GM19238 (cell line): ENCODE measurements at regions not wholly inside any gene's neighbourhood (a gene's known extent, or its start where the extent isn't known, plus 50 kb on each side); places are given as distances from the start of the nearest gene placed in this dataset.

ENCODE experiments used
- DNase-seq: peaks from one replicate; pipeline ENCODE4 v3.0.0; 2011; ENCODE audit warnings: low spot score; ENCODE audit not compliant: insufficient read length

GRCh38 chr5:12384005-12384404, 479.8 kb upstream of the CTNND2 start:
- DNase-seq: no peak

DNA sequence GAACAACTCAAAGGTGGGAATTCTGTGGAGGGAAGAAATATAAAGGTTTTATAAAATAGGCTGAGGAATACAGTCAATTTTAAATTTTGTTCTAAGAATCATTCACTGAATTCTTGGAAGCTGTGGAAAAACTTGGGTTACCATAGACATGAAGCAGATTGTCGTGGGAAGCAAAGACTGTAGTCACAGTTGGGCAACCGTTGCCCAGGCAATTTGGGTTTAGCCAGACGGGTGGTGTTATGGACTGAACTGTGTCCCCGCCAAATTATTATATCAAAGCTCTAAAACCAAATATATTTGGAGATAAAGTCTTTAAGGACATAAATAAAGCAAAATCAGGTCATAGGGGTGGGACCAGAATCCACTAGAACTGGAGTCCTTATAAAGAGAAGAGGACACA, 463.7 kb upstream of the CTNND2 start:
- DNase-seq: no peak

- DNase-seq: no peak
These were observed 456.0 kb upstream of the CTNND2 start for GRCh38 chr5:12360218-12360617.

GRCh38 chr5:12358371-12359090, 454.3 kb upstream of the CTNND2 start:
- no peak for DNase-seq

DNA sequence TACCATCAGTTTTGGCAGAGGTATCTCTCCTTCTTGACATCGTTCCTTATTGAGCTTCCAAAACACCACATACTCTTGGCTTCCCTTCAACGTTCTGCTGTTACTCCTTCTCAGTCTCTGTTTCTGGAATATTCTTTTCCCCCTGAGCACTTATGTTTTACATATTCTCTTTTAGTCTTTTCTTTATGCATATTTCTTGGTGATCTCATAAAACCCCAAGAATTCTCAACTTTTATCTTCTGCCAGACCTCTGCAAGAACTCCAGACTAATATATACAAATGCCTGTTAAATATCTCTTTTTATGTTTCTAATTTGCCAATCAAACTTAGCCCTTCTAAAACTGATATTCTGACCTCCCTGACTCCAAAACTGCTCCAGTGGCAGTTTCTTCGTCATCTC, 453.4 kb upstream of the CTNND2 start:
- DNase-seq: no peak

DNA sequence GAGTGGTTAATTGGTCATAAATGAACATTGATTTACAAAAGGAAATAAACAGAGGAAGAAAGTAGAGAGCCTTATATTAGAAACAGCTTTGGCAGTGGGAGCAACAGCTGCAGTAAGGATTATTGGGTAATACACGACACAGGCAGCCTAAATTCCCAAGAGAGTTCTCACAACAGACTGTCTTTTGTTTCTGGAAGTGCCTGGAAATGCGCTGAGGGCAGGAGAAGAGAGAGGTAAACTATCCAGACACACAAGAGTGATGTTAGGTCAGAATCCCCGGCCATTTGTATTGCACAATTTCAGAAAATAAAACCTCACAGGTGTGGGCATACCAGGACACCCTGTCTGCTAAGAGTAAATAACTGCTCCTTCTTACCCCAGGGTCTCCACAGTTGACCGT, 450.4 kb upstream of the CTNND2 start:
- DNase-seq: no peak

GRCh38 chr5:12343558-12343957, 439.3 kb upstream of the CTNND2 start:
- no peak for DNase-seq

DNA sequence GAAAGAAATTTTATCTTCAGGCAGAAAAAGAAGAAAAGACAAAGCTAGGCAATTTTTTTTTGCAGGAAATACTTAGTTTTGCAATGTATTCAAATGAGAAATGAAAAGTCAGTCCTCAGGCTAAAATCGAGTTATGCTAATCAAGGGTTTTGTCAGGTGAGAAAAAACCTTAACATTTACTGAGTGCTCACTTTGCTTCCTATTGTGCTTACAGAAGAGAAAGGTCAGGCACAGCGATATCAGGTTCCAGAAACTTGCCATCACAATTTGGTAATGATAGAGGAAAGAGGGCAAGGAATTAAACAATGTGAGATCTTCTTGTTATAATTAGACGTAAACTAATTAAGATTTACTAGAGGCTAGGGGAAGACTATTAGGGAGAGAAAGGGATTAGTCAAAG, 431.7 kb upstream of the CTNND2 start:
- DNase-seq: no peak

- no peak for DNase-seq
These were observed 428.2 kb upstream of the CTNND2 start for GRCh38 chr5:12332480-12332879.

DNA sequence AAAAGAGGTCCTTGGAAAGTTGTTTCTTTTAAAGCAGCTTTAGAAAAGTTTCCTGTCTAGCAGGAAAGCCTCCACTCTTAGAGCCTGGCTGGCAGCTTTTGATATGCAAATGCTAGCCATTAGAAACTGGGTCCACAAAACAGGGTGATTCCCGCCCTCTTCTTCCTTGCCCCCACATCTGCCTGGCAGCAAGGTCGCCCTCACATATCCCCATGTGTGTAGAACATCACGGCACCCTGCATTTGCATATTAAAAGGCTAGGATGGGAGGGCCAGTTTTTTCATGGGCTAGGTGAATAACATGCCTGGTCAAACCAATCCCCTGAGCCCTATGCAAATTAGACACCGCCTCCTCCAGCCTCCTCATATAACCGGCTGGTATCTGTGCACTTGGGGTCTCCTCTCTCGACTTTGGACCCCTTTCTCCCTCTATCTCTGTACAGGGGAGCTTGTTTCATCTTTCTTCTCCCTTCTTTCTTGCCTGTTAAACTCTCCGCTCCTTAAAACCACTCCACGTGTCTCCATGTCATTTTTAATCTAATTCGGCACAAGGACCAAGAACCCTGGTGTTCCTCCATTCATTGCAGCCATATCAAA, 426.8 kb upstream of the CTNND2 start:
- DNase-seq: no peak

DNA sequence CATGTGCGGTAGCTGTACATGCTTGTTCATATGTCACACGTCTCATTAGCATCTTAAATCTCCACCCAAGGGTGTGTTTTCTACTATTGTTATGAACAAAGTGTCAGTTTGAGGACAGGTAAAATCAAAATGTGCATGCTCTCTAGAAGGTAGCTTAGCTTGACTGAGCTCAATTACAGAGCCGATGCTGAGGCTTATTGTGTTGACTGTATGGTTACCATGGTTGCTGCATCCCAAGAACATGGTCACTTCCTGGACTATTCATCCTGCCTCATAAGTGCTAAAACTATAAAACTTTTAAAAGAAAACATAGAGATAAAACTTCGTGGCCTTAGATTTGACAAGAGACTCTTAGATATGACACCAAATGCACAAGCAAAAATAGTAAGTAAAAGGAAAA, 426.1 kb upstream of the CTNND2 start:
- DNase-seq: no peak

GRCh38 chr5:12323637-12324229, 419.5 kb upstream of the CTNND2 start:
- no peak for DNase-seq

- no peak for DNase-seq
These were observed 417.8 kb upstream of the CTNND2 start for GRCh38 chr5:12322042-12322441.

DNA sequence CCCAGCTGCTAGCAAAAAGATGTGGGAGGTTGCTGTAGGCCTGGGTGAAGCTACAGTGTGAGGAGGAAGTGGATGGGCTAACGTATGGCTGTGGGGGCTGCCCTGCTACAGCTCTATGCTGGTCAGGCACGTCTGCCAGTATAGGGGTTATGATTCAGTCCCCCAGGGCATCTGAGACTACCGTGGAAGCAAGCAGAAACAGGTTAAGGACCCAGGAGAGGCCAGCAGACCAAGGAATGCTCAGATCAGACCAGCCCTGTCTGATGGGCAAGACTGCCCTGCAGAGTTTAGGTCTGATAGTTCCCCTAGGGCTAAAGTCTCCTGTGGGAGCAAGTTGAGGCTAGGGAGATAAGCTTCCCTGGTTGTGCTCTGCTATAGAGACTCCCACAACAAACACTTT, 416.1 kb upstream of the CTNND2 start:
- DNase-seq: no peak

GRCh38 chr5:12316812-12317211, 412.6 kb upstream of the CTNND2 start:
- DNase-seq: no peak

DNA sequence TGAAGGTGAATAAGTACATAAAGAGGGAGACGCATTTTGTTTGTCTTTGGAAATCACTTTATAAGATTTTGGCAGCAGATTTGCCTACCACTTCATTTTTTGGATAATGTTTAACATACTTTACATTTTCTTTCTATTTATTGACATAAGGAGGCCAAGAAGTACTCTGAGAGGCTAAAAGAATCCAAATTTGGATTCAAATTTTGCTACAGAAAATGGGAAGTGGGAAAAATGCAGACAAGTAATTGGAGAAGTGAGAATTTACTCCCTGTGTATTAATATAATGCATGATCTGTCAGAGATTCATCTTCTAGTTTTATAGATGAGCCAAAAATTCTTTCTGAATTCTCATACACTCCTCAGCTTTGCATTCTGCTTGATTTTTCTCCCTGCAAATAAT, 411.2 kb upstream of the CTNND2 start:
- no peak for DNase-seq

- no peak for DNase-seq
These were observed 409.4 kb upstream of the CTNND2 start for GRCh38 chr5:12313602-12314001.

GRCh38 chr5:12312343-12312742, 408.1 kb upstream of the CTNND2 start:
- DNase-seq: no peak

DNA sequence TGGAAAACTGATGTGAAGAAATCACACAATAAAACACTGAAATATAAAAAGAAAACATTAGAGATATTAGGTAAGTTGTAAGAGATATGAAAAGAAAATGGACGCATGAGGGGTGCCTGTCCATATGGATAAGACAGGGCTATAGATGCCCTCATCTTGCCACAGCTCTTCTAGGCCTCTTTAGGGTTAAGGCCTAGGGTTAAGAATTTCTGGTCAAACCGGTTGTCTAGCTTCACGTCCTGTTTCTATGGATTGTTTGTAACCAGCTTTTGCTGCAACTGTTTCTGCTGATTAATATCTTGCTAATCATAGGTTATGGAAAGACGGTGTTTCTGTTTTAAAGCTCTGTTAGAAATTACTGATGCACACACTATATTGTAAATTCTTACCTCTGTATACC, 389.9 kb upstream of the CTNND2 start:
- DNase-seq: no peak

DNA sequence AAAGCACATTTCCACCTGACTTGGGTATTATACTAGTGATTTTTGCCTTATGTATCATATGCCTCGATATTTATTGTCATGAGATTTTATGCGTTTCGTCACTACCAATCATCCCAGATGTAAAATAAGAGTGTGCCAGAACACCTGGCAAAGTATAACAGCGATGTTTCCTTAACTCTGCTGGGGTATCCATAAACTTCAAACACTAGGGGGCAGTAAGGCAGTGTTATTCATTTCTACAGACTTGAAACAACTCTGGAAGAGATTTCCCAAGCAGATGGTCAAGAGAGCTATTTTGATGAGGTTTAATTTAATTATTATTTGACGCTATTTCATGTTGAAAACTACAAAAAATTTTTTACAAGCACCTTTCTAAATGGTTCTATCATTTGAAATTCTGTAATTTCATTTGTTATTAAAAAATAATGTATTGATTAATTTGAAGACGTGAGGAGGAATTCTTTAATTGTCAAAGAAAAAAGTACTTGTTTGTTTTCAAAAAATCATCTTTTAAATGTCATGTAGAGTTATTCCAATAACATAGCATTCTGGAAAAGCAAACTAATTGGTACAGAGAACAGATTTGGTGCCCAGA, 388.5 kb upstream of the CTNND2 start:
- no peak for DNase-seq

- no peak for DNase-seq
These were observed 380.4 kb upstream of the CTNND2 start for GRCh38 chr5:12284604-12285003.

DNA sequence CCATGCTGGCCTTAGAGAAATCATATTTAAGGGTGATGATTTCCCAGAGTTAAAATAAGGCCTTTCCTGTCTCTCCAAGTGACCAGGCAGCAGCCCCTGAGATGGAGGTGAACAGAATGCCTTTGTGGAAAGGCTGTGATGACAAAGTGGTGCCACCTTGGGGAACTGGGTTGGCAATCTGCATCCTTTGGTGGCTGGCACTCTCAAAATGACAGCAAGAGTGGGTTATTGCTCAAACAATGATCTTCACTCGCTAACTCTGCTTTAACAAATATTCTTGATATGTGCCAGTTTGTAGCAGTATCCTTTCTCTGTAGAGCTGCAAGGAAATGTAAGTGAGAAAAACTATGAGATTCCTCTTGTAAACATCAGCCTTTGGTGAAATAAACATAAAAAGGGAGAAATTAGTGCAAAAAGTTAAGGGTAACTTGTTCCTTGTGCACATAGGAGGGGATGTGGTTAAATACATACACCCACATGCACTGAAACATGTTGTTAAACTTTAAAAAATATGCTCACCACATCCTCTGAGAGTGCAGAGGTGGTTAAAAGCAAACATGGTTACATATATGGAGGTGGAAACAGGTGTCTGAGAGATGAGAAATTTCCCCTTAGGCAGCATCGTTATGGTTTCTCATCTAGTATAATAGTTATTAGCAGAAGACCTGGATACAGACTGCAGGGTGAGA, 373.4 kb upstream of the CTNND2 start:
- DNase-seq: peak; percentile 0
